Choroid plexus epithelial cell (primary cell): ENCODE measurements at regions not wholly inside any gene's neighbourhood (a gene's known extent, or its start where the extent isn't known, plus 50 kb on each side); places are given as distances from the start of the nearest gene placed in this dataset.

Experiments
- DNase-seq: peaks from one replicate; pipeline ENCODE4 v3.0.0-alpha.2; 2010; ENCODE audit warnings: low read depth
- H3K4me3 ChIP-seq: 2 replicates; pipeline ENCODE4 v1.5.1; 2011; ENCODE audit warnings: low read depth, mild to moderate bottlenecking, control low read depth, low read length, moderate library complexity
- TF ChIP-seq, protein P1 (sequence below): conservative IDR thresholded peaks from 2 replicates; pipeline ENCODE4 v1.5.1; 2011; ENCODE audit warnings: low read depth, mild to moderate bottlenecking, control low read depth, inconsistent platforms, low read length, moderate library complexity

DNA sequence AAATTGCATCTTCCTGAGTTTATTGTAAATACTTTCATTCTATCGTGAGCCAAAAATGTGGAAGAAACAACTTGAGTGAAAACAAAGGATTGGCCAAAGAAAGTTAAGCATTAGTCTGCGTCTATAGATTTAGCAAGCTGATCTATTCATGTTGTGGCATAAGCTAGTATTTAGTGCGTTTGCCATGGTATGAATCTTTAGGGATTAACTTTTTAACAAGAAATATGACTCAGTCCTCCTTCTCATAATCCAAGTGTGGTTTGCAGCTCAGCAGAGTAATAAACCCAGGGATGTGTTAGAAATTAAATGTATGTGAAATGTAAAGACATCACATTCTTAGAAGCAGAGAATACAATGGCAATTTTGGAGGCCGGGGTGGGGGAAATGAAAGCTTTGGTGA is 1110.9 kb downstream of the NLGN4X start:
- DNase-seq, result no peak
- TF ChIP-seq, protein P1, sequence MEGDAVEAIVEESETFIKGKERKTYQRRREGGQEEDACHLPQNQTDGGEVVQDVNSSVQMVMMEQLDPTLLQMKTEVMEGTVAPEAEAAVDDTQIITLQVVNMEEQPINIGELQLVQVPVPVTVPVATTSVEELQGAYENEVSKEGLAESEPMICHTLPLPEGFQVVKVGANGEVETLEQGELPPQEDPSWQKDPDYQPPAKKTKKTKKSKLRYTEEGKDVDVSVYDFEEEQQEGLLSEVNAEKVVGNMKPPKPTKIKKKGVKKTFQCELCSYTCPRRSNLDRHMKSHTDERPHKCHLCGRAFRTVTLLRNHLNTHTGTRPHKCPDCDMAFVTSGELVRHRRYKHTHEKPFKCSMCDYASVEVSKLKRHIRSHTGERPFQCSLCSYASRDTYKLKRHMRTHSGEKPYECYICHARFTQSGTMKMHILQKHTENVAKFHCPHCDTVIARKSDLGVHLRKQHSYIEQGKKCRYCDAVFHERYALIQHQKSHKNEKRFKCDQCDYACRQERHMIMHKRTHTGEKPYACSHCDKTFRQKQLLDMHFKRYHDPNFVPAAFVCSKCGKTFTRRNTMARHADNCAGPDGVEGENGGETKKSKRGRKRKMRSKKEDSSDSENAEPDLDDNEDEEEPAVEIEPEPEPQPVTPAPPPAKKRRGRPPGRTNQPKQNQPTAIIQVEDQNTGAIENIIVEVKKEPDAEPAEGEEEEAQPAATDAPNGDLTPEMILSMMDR, result no peak
- H3K4me3 ChIP-seq, result no peak overlapping the region

DNA sequence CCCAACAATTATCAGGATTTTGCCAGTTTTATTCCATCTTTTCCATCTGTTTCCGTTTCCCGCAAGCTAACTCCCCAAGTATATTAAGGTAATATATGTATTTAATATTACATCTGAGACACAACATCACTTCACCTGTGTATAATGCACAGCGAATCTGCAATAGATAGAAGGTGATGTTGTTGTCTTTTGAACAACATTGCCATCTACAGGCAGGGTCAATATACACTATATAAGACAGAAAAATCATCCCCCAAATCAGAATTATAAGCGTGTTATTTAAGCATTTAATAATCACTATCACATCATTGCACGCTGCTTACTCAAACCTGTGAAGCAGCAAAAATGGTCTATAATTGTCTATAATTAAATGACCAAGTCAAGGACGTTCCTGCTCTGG is 1115.5 kb downstream of the NLGN4X start:
- TF ChIP-seq, protein P1, result no peak
- peak; percentile 0 for DNase-seq
- no peak overlapping the region for H3K4me3 ChIP-seq

- DNase-seq, result no peak
- no peak overlapping the region for H3K4me3 ChIP-seq
- TF ChIP-seq, protein P1, result no peak
Measured at GRCh38 chrX:5100004-5100403, 1128.7 kb downstream of the NLGN4X start.

GRCh38 chrX:5086388-5086787 is 1142.3 kb downstream of the NLGN4X start:
- no peak overlapping the region for H3K4me3 ChIP-seq
- TF ChIP-seq, protein P1, result no peak
- no peak for DNase-seq

DNA sequence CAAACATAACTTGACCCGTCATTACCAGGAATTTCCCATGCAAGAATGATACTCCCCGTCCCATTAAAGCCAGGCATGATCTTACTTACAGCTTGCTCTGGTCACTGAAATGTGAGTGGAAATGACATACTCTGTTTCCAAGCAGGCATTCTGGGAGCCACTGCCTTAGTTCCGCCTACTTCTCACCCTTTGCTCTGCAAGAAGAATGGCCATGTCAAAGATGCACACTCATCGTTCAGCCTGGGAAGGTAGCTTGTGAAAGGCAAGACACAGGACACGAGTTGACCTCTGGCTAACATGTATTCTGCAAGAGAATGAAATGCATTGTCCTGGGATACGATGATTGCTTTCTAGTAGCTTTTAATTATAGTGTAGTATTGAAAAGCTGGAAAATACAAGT is 1144.4 kb downstream of the NLGN4X start:
- no peak overlapping the region for H3K4me3 ChIP-seq
- no peak for DNase-seq
- TF ChIP-seq, protein P1, result no peak

GRCh38 chrX:5082705-5083104 is 1146.0 kb downstream of the NLGN4X start:
- no peak for DNase-seq
- TF ChIP-seq, protein P1, result no peak
- no peak overlapping the region for H3K4me3 ChIP-seq

DNA sequence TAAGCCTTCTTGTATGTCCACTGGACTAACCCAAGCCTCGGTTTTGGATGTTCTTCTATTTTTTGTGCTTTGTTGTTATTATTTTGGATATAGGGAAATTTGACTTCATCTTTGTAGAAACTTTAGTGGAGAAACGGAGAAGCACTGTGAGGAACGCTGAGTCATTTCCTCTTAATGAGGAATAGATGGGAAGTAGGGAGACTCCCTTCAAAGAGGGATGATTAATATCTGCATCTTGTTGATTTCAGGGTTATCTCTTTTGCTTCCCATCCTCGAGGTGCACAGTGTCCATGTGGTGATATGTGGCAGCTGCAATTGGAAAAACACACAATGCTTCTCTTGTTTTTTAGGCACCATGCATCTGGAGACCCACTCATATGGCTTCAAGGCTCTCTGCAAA is 1147.9 kb downstream of the NLGN4X start:
- TF ChIP-seq, protein P1, result no peak
- no peak for DNase-seq
- H3K4me3 ChIP-seq, result no peak overlapping the region
